Smooth muscle cell (in vitro differentiated cells): ENCODE measurements at regions not wholly inside any gene's neighbourhood (a gene's known extent, or its start where the extent isn't known, plus 50 kb on each side); places are given as distances from the start of the nearest gene placed in this dataset.

Experiments used
- DNase-seq: peaks from one replicate; lab custom pipeline; 2025; ENCODE audit not compliant: unreplicated experiment; lab: John Stamatoyannopoulos, UW
- H2AFZ ChIP-seq: fragments of 200-600 bp; sonication (generic); 2 replicates; pipeline ENCODE4 v1.6.0; 2016; ENCODE audit warnings: antibody characterized with exemption, low read depth, mild to moderate bottlenecking
- H3F3A ChIP-seq: fragments of 200-600 bp; sonication (generic); 2 replicates; pipeline ENCODE4 v1.6.0; 2017; ENCODE audit warnings: antibody characterized with exemption, low read depth
- H3K27ac ChIP-seq: fragments of 200-600 bp; sonication (generic); 2 replicates; pipeline ENCODE4 v1.5.1; 2016; ENCODE audit warnings: low read depth, mild to moderate bottlenecking
- H3K27me3 ChIP-seq: fragments of 200-600 bp; sonication (generic); 2 replicates; pipeline ENCODE4 v1.6.1; 2016; ENCODE audit warnings: low read depth, mild to moderate bottlenecking
- H3K36me3 ChIP-seq: fragments of 200-600 bp; sonication (generic); 2 replicates; pipeline ENCODE4 v1.5.1; 2016; ENCODE audit warnings: low read depth
- H3K4me1 ChIP-seq: fragments of 200-600 bp; sonication (generic); 2 replicates; pipeline ENCODE4 v1.5.1; 2016; ENCODE audit warnings: low read depth
- H3K4me2 ChIP-seq: fragments of 200-600 bp; sonication (generic); 2 replicates; pipeline ENCODE4 v1.6.0; 2016; ENCODE audit warnings: mild to moderate bottlenecking
- H3K4me3 ChIP-seq: fragments of 200-600 bp; sonication (generic); 2 replicates; pipeline ENCODE4 v1.5.1; 2016; ENCODE audit warnings: mild to moderate bottlenecking
- H3K79me2 ChIP-seq: fragments of 200-600 bp; sonication (generic); 2 replicates; pipeline ENCODE4 v1.6.0; 2016; ENCODE audit warnings: low read depth, mild to moderate bottlenecking
- H3K9ac ChIP-seq: fragments of 200-600 bp; sonication (generic); 2 replicates; pipeline ENCODE4 v1.6.0; 2016; ENCODE audit warnings: low read depth
- H3K9me3 ChIP-seq: fragments of 200-600 bp; sonication (generic); replicated peaks from 2 replicates; pipeline ENCODE4 v1.5.1; 2016; ENCODE audit warnings: low read depth
- H4K20me1 ChIP-seq: fragments of 200-600 bp; sonication (generic); 2 replicates; pipeline ENCODE4 v1.6.0; 2016; ENCODE audit warnings: low read depth
- WGBS: methylation state at CpG from one replicate; pipeline ENCODE4 v1.1.7; 2016; ENCODE audit warnings: low lambda C conversion rate; 5-methylcytosine and 5-hydroxymethylcytosine counted together
- TF ChIP-seq, protein P1 (sequence below): fragments of 200-600 bp; sonication (generic); IDR thresholded peaks from 2 replicates; pipeline ENCODE4 v1.5.1; 2017; ENCODE audit warnings: borderline replicate concordance, mild to moderate bottlenecking, antibody characterized with exemption; ENCODE audit not compliant: insufficient read depth, poor library complexity, severe bottlenecking

DNA sequence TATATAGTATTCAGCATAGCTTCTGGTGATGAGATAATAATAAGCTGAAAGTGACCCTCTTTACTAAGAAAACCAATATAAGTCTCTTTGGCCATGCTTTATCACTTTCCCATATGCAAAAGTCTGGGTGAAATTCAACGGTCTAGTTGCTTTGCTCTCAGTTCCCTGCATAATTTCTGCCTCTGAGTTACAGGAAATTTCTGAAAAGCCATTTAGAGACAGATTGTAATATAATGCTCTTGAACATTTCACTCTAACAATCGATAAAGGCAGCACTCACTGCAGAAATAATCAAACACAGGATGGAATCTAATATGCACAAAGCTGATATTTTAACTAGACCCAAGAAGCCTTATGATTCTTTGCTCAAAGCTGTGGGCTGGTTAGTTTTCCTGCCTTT lies 100.1 kb upstream of the LIFR start:
- H3K9me3 ChIP-seq, result no peaks in the 10 kb centered on the region
- no peaks in the 10 kb centered on the region for H4K20me1 ChIP-seq
- no peaks in the 10 kb centered on the region for H3K79me2 ChIP-seq
- H3K9ac ChIP-seq, result no peak overlapping the region
- no peaks in the 10 kb centered on the region for H3F3A ChIP-seq
- WGBS, result 89% methylated on average over 2 of the region's 2 CpGs
- no peak overlapping the region for H2AFZ ChIP-seq
- no peak for DNase-seq
- no peak overlapping the region for H3K4me3 ChIP-seq
- H3K27me3 ChIP-seq, result no peaks in the 10 kb centered on the region
- no peaks in the 10 kb centered on the region for H3K36me3 ChIP-seq
- no peaks in the 10 kb centered on the region for H3K4me1 ChIP-seq
- H3K4me2 ChIP-seq, result no peak overlapping the region
- TF ChIP-seq, protein P1, sequence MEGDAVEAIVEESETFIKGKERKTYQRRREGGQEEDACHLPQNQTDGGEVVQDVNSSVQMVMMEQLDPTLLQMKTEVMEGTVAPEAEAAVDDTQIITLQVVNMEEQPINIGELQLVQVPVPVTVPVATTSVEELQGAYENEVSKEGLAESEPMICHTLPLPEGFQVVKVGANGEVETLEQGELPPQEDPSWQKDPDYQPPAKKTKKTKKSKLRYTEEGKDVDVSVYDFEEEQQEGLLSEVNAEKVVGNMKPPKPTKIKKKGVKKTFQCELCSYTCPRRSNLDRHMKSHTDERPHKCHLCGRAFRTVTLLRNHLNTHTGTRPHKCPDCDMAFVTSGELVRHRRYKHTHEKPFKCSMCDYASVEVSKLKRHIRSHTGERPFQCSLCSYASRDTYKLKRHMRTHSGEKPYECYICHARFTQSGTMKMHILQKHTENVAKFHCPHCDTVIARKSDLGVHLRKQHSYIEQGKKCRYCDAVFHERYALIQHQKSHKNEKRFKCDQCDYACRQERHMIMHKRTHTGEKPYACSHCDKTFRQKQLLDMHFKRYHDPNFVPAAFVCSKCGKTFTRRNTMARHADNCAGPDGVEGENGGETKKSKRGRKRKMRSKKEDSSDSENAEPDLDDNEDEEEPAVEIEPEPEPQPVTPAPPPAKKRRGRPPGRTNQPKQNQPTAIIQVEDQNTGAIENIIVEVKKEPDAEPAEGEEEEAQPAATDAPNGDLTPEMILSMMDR, result no peak
- no peak overlapping the region for H3K27ac ChIP-seq

DNA sequence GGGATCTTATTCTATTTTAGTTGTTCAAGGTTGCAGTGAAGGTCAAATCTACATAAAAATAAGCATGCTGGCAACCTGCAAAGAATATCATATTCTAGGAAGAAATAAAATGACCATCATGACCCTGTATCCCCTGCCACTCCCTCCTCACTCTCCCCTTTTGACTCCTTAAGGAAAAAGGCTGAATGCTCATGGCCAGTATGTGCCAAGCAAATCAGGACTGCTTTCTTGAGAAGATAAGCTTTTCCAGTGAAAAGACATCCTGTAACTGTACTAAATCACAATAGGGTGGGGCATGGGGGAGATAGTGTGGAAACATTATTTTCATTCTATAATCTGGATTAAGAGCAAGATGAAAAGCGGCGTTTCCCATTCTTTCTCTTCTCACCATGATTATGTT lies 100.6 kb upstream of the LIFR start:
- 97% methylated on average over 2 of the region's 2 CpGs for WGBS
- H3K4me2 ChIP-seq, result no peak overlapping the region

DNA sequence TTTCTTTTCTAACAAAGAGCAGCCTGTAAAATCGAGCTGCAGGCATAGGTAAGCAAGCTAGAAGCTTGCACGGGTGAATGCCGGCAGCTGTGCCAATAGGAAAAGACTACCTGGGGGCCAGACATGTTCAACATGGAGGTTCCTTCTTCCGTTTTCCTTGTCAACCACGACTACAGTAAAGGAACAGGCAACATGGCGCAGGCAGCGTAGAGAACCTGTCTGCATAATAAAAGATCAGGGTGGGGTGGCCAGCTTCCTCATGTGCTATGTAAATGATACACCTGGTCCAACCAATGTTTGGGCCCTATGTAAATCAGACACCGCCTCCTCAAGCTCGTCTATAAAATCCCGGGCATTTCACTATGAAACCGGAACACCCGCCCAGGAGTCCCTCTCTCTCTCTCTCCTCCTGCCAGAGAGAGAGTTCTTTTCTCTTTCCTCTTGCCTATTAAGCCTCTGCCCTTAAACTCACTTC lies 103.8 kb upstream of the LIFR start:
- H3K36me3 ChIP-seq, result no peaks in the 10 kb centered on the region
- H3K27me3 ChIP-seq, result no peaks in the 10 kb centered on the region
- no peaks in the 10 kb centered on the region for H4K20me1 ChIP-seq
- DNase-seq, result no peak
- 74% methylated on average over 12 of the region's 12 CpGs for WGBS
- H3F3A ChIP-seq, result no peaks in the 10 kb centered on the region
- no peak overlapping the region for H3K4me3 ChIP-seq
- H3K4me2 ChIP-seq, result no peak overlapping the region
- no peaks in the 10 kb centered on the region for H3K79me2 ChIP-seq
- H2AFZ ChIP-seq, result no peak overlapping the region
- no peaks in the 10 kb centered on the region for H3K9me3 ChIP-seq
- no peak overlapping the region for H3K9ac ChIP-seq
- H3K4me1 ChIP-seq, result no peaks in the 10 kb centered on the region
- TF ChIP-seq, protein P1, result no peak
- H3K27ac ChIP-seq, result no peak overlapping the region

More for the DNA sequence above, 100.6 kb upstream of the LIFR start:
- no peaks in the 10 kb centered on the region for H3K36me3 ChIP-seq
- H3K4me3 ChIP-seq, result no peak overlapping the region
- H3K9ac ChIP-seq, result no peak overlapping the region
- H4K20me1 ChIP-seq, result no peaks in the 10 kb centered on the region
- H3K27me3 ChIP-seq, result no peaks in the 10 kb centered on the region
- no peaks in the 10 kb centered on the region for H3F3A ChIP-seq
- no peak for DNase-seq
- no peaks in the 10 kb centered on the region for H3K4me1 ChIP-seq
- H2AFZ ChIP-seq, result no peak overlapping the region
- no peaks in the 10 kb centered on the region for H3K79me2 ChIP-seq
- TF ChIP-seq, protein P1, result no peak
- H3K9me3 ChIP-seq, result no peaks in the 10 kb centered on the region
- no peak overlapping the region for H3K27ac ChIP-seq

DNA sequence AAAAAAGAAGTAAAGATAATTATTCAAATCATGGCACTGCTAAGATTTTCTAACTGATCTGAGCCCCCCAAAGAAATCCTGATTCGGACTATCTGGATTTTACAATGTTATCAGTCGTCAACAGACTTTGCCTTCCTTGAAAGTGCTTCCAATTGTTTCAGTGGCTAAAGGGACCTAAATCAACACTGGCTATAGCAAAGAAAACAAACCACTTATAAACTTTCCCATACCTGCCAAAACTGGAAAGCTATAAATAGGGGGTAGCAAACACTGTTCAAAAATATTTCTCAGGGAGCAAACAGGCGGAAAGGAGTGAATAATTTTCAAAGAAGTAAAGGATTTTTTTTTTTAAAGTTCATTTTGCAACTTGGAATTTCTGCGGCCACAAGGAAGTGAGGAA lies 105.6 kb upstream of the LIFR start:
- no peak overlapping the region for H2AFZ ChIP-seq
- DNase-seq, result no peak
- H3F3A ChIP-seq, result no peaks in the 10 kb centered on the region
- no peaks in the 10 kb centered on the region for H4K20me1 ChIP-seq
- no peaks in the 10 kb centered on the region for H3K79me2 ChIP-seq
- H3K4me3 ChIP-seq, result no peak overlapping the region
- H3K27me3 ChIP-seq, result no peaks in the 10 kb centered on the region
- WGBS, result 80% methylated on average over 4 of the region's 4 CpGs
- H3K4me2 ChIP-seq, result no peak overlapping the region
- no peaks in the 10 kb centered on the region for H3K4me1 ChIP-seq
- no peaks in the 10 kb centered on the region for H3K9me3 ChIP-seq
- TF ChIP-seq, protein P1, result no peak
- H3K9ac ChIP-seq, result no peak overlapping the region
- no peaks in the 10 kb centered on the region for H3K36me3 ChIP-seq
- no peak overlapping the region for H3K27ac ChIP-seq
